ENCODE measurements at regions not wholly inside any gene's neighbourhood (a gene's known extent, or its start where the extent isn't known, plus 50 kb on each side); places are given as distances from the start of the nearest gene placed in this dataset.

DNA sequence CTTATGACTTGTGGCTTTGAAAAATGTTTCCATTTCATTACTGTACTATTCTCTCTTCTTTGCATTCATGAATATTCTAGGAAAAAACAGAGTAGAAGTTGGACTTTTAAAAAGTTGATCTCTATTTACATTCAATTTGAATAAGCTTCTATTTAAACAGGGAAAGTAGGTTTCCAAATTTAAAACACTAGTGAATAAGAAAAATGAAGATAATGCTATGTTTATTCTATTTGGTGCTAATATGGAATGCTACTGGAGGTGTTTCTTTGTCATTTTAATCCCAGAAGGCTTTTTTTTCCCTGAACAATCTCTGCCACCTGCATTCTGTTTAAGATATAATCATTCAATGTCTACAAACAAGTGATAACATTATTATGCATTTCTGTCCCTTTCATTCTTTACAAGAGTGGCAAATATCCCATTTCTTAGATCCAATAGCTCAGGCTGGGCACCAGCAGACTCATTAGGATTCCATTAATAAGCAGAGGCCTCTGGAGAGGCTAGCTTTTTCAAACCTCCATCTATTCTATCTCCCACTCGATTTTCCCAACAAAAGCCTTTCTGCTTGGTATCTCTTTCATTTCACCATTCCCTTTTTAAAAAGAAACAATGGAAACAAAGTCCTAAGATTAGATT lies 1001.6 kb upstream of the CDH8 start:
- H3K9me3 Mint-ChIP-seq, result peaks cover 0 to 41% (median 22%) of the 10 kb centered on the region in 8 donors
- intact Hi-C loops (cut with micrococcal nuclease), result no loop called here
- CTCF ChIA-PET (ENCODE audit: partially characterized antibody), result no interaction called here

DNA sequence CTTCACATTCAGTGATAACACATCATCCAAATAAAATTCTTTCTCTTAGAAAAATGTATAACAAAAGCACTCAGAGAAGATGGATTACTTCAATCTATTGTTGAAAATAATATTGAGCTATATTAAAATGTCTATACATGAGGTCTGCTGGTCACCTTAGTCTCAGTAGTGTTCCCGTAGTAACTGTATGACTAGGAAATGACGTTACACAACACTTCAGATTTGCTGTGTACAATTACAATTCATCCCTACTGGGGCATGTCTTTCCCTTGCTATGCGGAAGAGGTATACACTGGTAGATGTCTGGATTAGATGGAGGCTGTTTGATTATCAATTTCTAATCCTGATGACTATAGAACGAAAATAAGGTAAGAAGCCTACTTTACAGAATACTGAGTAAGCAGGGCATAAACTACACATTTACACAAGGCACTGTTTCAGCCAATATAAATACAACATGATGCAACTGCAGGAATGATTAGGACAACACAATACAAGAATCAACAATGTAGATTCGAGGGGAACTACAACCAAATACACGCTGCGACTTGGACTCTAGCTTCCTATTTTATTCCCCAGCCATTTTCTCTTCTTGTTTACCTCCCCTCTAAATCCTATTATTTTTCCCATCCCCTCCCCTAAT lies 982.5 kb upstream of the CDH8 start:
- H3K9me3 Mint-ChIP-seq, result peaks cover 4 to 51% (median 21%) of the 10 kb centered on the region in 8 donors
- POLR2A ChIA-PET (ENCODE audit: partially characterized antibody), result no interaction called here
- Histone ChIP-seq H3K27ac (ENCODE audit: low read depth, low read length) (no peak overlapping the region), H3K36me3 (ENCODE audit: insufficient read depth, low read length) (no peaks in the 10 kb centered on the region), H3K27me3 (ENCODE audit: insufficient read depth, low read length) (no peaks in the 10 kb centered on the region), H3K4me3 (ENCODE audit: low read length in 2 of 2) (no peak overlapping the region), H3K9me3 (ENCODE audit: control insufficient read depth in 1 of 2, low read length in 2 of 2) (no peaks in the 10 kb centered on the region), H3K4me1 (ENCODE audit: insufficient read depth, low read length) (no peaks in the 10 kb centered on the region)
- H3K27me3 Mint-ChIP-seq, result no peaks in the 10 kb centered on the region
- H3K4me3 Mint-ChIP-seq, result no peak overlapping the region
- no peaks in the 10 kb centered on the region for H3K36me3 Mint-ChIP-seq
- intact Hi-C loops (cut with micrococcal nuclease), result no loop called here
- H3K4me1 Mint-ChIP-seq, result no peaks in the 10 kb centered on the region
- H3K27ac Mint-ChIP-seq, result no peak overlapping the region
- DNase-seq, result no peak
- CTCF ChIA-PET (ENCODE audit: partially characterized antibody), result no interaction called here

More for the DNA sequence above, 1001.6 kb upstream of the CDH8 start:
- H3K36me3 Mint-ChIP-seq, result no peaks in the 10 kb centered on the region
- Histone ChIP-seq H3K27me3 (ENCODE audit: insufficient read depth, low read length) (no peaks in the 10 kb centered on the region), H3K36me3 (ENCODE audit: insufficient read depth, low read length) (no peaks in the 10 kb centered on the region), H3K4me1 (ENCODE audit: insufficient read depth, low read length) (no peaks in the 10 kb centered on the region), H3K4me3 (ENCODE audit: low read length in 2 of 2) (no peak overlapping the region), H3K9me3 (ENCODE audit: control insufficient read depth in 1 of 2, low read length in 2 of 2) (peaks cover 0 to 5% of the 10 kb centered on the region in 2 donors), H3K27ac (ENCODE audit: low read depth, low read length) (no peak overlapping the region)
- no peak overlapping the region for H3K27ac Mint-ChIP-seq
- H3K4me3 Mint-ChIP-seq, result no peak overlapping the region
- no peaks in the 10 kb centered on the region for H3K4me1 Mint-ChIP-seq
- no peak for DNase-seq
- no peaks in the 10 kb centered on the region for H3K27me3 Mint-ChIP-seq
- POLR2A ChIA-PET (ENCODE audit: partially characterized antibody), result no interaction called here

DNA sequence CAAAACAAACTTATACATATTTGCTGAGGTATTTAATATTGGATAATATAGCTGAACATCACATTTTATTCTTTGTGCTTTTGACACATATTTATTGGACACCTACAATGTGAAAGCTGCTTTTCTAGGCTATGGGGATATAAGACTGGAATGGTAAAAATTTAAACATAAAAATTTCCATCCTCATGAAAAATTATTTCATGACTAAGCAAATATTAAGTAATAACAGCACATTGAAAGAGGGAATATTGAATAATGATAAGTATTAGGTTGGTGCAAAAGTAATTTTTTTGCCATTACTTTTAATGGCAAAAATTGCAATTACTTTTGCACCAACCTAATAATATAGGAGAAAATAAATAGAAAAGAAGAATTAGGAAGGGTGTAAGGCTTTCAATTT lies 972.5 kb upstream of the CDH8 start:
- H3K27me3 Mint-ChIP-seq, result no peaks in the 10 kb centered on the region
- H3K36me3 Mint-ChIP-seq, result peaks cover 0 to 1% of the 10 kb centered on the region in 2 donors
- Histone ChIP-seq H3K4me3 (ENCODE audit: low read length in 2 of 2) (no peak overlapping the region), H3K27me3 (ENCODE audit: insufficient read depth, low read length) (no peaks in the 10 kb centered on the region), H3K9me3 (ENCODE audit: control insufficient read depth in 1 of 2, low read length in 2 of 2) (peaks cover 0 to 8% of the 10 kb centered on the region in 2 donors), H3K4me1 (ENCODE audit: insufficient read depth, low read length) (no peaks in the 10 kb centered on the region), H3K27ac (ENCODE audit: low read depth, low read length) (no peak overlapping the region), H3K36me3 (ENCODE audit: insufficient read depth, low read length) (no peaks in the 10 kb centered on the region)
- H3K9me3 Mint-ChIP-seq, result peaks cover 0 to 39% (median 24%) of the 10 kb centered on the region in 8 donors
- no peak overlapping the region for H3K27ac Mint-ChIP-seq
- DNase-seq, result no peak
- CTCF ChIA-PET (ENCODE audit: partially characterized antibody), result no interaction called here
- no peak overlapping the region for H3K4me3 Mint-ChIP-seq
- intact Hi-C loops (cut with micrococcal nuclease), result no loop called here
- POLR2A ChIA-PET (ENCODE audit: partially characterized antibody), result no interaction called here
- H3K4me1 Mint-ChIP-seq, result no peaks in the 10 kb centered on the region

DNA sequence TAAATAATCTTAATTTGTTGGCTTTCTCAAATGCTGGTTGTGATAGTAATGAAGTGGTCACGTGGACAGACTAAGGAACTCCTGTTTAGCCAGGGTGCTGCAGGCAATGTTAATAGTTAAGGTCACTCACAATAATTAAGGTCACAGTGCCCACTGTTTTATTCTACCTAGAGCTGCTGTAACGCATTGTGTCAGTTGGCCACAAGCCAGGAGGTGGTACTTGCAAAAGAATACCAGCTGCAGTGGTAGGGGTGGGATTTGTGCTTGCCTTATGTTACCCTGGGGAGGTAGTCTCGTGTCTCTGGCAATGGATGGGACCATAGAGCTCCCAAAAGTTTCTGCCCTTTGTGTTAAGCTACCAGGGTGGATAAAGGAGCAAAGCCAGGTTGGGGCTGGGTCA lies 969.1 kb upstream of the CDH8 start:
- ChIA-PET CTCF (ENCODE audit: partially characterized antibody) (no interaction called here), POLR2A (ENCODE audit: partially characterized antibody) (no interaction called here)
- intact Hi-C loops (cut with micrococcal nuclease), result no loop called here
- no peaks in the 10 kb centered on the region for H3K4me1 Mint-ChIP-seq
- H3K9me3 Mint-ChIP-seq, result peaks cover 0 to 33% (median 18%) of the 10 kb centered on the region in 8 donors
- H3K4me3 ChIP-seq (ENCODE audit: low read length in 2 of 2), result no peak overlapping the region
- no peaks in the 10 kb centered on the region for H3K27me3 ChIP-seq (ENCODE audit: insufficient read depth, low read length)
- H3K27ac ChIP-seq (ENCODE audit: low read depth, low read length), result no peak overlapping the region
- no peak overlapping the region for H3K27ac Mint-ChIP-seq
- H3K36me3 Mint-ChIP-seq, result peaks cover 0 to 1% of the 10 kb centered on the region in 2 donors
- H3K4me1 ChIP-seq (ENCODE audit: insufficient read depth, low read length), result no peaks in the 10 kb centered on the region
- peaks cover 0 to 5% of the 10 kb centered on the region in 2 donors for H3K9me3 ChIP-seq (ENCODE audit: control insufficient read depth in 1 of 2, low read length in 2 of 2)
- no peaks in the 10 kb centered on the region for H3K27me3 Mint-ChIP-seq
- no peak overlapping the region for H3K4me3 Mint-ChIP-seq
- no peak for DNase-seq
- no peaks in the 10 kb centered on the region for H3K36me3 ChIP-seq (ENCODE audit: insufficient read depth, low read length)

DNA sequence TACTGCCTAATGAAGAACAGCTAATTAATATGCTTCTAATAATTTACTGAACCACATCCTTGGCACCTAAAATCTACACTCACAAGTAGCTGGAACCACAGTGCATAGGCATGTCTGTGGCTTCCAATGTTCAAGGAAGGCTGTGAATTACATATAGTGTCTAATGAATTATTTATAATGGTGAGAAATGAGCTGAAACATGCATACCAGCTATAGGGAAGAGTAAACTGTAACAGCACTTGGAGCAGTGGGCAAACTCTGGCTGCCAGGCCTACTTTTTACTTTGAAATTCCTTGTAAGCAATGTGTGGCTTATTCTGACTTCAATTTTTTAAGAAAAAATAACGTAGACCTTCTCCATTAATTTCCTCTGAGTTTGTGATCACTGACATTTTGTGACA lies 953.2 kb upstream of the CDH8 start:
- Mint-ChIP-seq H3K27me3 (no peaks in the 10 kb centered on the region), H3K36me3 (no peaks in the 10 kb centered on the region), H3K27ac (no peak overlapping the region)

DNA sequence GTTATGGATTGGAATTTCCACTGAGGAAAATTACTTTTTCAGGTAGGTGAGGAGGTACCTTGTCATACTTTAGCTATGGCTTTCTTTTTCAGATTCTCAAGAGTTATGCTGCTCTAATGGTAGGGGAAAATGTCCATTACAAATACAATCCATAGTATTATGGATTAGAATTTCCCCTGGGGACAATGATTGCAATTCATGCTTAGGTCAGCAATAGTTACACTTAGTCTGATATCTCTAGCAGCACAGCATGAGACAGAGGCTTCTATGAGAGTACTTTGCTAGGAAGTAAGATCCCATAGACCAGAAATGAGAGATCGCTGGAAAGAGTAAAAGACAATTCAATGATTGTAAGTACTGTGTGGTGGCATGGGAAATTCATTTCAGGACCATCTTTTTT lies 949.5 kb upstream of the CDH8 start:
- POLR2A ChIA-PET (ENCODE audit: partially characterized antibody), result no interaction called here
- Mint-ChIP-seq H3K36me3 (no peaks in the 10 kb centered on the region), H3K9me3 (peaks cover 0 to 38% (median 26%) of the 10 kb centered on the region in 8 donors), H3K4me3 (no peak overlapping the region), H3K27ac (no peak overlapping the region), H3K4me1 (no peaks in the 10 kb centered on the region), H3K27me3 (no peaks in the 10 kb centered on the region)
- intact Hi-C loops (cut with micrococcal nuclease), result no loop called here
- H3K4me3 ChIP-seq (ENCODE audit: low read length in 2 of 2), result no peak overlapping the region
- H3K36me3 ChIP-seq (ENCODE audit: insufficient read depth, low read length), result no peaks in the 10 kb centered on the region
- H3K9me3 ChIP-seq (ENCODE audit: control insufficient read depth in 1 of 2, low read length in 2 of 2), result peaks cover 0 to 3% of the 10 kb centered on the region in 2 donors
- H3K27ac ChIP-seq (ENCODE audit: low read depth, low read length), result no peak overlapping the region
- no peaks in the 10 kb centered on the region for H3K27me3 ChIP-seq (ENCODE audit: insufficient read depth, low read length)
- CTCF ChIA-PET (ENCODE audit: partially characterized antibody), result no interaction called here
- H3K4me1 ChIP-seq (ENCODE audit: insufficient read depth, low read length), result no peaks in the 10 kb centered on the region
- no peak for DNase-seq

More for the DNA sequence above, 953.2 kb upstream of the CDH8 start:
- ChIA-PET CTCF (ENCODE audit: partially characterized antibody) (no interaction called here), POLR2A (ENCODE audit: partially characterized antibody) (no interaction called here)
- peaks cover 0 to 35% (median 18%) of the 10 kb centered on the region in 8 donors for H3K9me3 Mint-ChIP-seq
- H3K4me1 Mint-ChIP-seq, result no peaks in the 10 kb centered on the region
- H3K36me3 ChIP-seq (ENCODE audit: insufficient read depth, low read length), result no peaks in the 10 kb centered on the region
- peaks cover 0 to 3% of the 10 kb centered on the region in 2 donors for H3K9me3 ChIP-seq (ENCODE audit: control insufficient read depth in 1 of 2, low read length in 2 of 2)
- no peak overlapping the region for H3K4me3 ChIP-seq (ENCODE audit: low read length in 2 of 2)
- intact Hi-C loops (cut with micrococcal nuclease), result no loop called here
- H3K4me1 ChIP-seq (ENCODE audit: insufficient read depth, low read length), result no peaks in the 10 kb centered on the region
- no peak for DNase-seq
- no peak overlapping the region for H3K4me3 Mint-ChIP-seq
- H3K27ac ChIP-seq (ENCODE audit: low read depth, low read length), result no peak overlapping the region
- H3K27me3 ChIP-seq (ENCODE audit: insufficient read depth, low read length), result no peaks in the 10 kb centered on the region

DNA sequence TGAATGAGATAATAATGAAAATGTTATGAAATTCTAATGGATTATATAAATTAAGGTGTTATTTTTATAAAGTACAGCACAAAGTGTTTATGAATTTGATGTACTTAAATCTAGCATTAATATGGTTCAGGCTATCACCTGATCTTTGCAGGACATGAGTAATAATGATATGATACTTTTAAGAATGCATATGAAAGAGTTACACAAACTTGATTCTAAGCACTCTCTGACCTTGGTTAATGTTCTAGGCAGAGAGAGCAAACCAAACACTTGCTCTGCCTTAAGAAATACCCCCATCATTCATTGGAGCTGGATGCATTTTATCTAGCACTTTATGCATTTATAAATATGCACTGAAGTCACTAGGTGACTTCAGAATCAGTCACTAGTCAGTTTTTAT lies 942.2 kb upstream of the CDH8 start:
- H3K27me3 Mint-ChIP-seq, result no peaks in the 10 kb centered on the region
- H3K27me3 ChIP-seq (ENCODE audit: insufficient read depth, low read length), result no peaks in the 10 kb centered on the region
- no peak overlapping the region for H3K27ac ChIP-seq (ENCODE audit: low read depth, low read length)
- intact Hi-C loops (cut with micrococcal nuclease), result no loop called here
- no peaks in the 10 kb centered on the region for H3K4me1 ChIP-seq (ENCODE audit: insufficient read depth, low read length)
- H3K9me3 Mint-ChIP-seq, result peaks cover 2 to 35% (median 12%) of the 10 kb centered on the region in 8 donors
- no peaks in the 10 kb centered on the region for H3K4me1 Mint-ChIP-seq
- no peaks in the 10 kb centered on the region for H3K36me3 Mint-ChIP-seq
- ChIA-PET CTCF (ENCODE audit: partially characterized antibody) (no interaction called here), POLR2A (ENCODE audit: partially characterized antibody) (no interaction called here)
- no peak for DNase-seq
- H3K27ac Mint-ChIP-seq, result no peak overlapping the region
- H3K36me3 ChIP-seq (ENCODE audit: insufficient read depth, low read length), result no peaks in the 10 kb centered on the region
- no peak overlapping the region for H3K4me3 Mint-ChIP-seq
- no peak overlapping the region for H3K4me3 ChIP-seq (ENCODE audit: low read length in 2 of 2)
- no peaks in the 10 kb centered on the region for H3K9me3 ChIP-seq (ENCODE audit: control insufficient read depth in 1 of 2, low read length in 2 of 2)
